Astrocyte (in vitro differentiated cells and primary cell): ENCODE measurements at regions not wholly inside any gene's neighbourhood (a gene's known extent, or its start where the extent isn't known, plus 50 kb on each side); places are given as distances from the start of the nearest gene placed in this dataset.

ENCODE experiments used
- DNase-seq: peaks from one replicate; pipeline ENCODE4 v3.0.0-alpha.2; 2010; ENCODE audit warnings: low read depth
- FAIRE-seq: peaks from 2 replicates; lab custom pipeline; 2011; peaks lifted over from hg19 to GRCh38; lab: Jason Lieb, UNC
- H2AFZ ChIP-seq: 2 replicates; pipeline ENCODE4 v1.6.0; 2012; ENCODE audit warnings: low read depth, low read length, inconsistent platforms
- H3K27ac ChIP-seq: 2 replicates; pipeline ENCODE4 v1.5.1; 2011; ENCODE audit warnings: low read depth, low read length, inconsistent platforms
- H3K27me3 ChIP-seq: 2 replicates; pipeline ENCODE4 v1.6.0; 2011; ENCODE audit warnings: low read length, inconsistent platforms; ENCODE audit not compliant: insufficient read depth
- H3K36me3 ChIP-seq: 2 replicates; pipeline ENCODE4 v1.5.1; 2011; ENCODE audit warnings: low read length, inconsistent platforms; ENCODE audit not compliant: insufficient read depth
- H3K4me1 ChIP-seq: 2 replicates; pipeline ENCODE4 v1.5.1; 2011; ENCODE audit warnings: low read length, inconsistent platforms; ENCODE audit not compliant: insufficient read depth
- H3K4me2 ChIP-seq: 2 replicates; pipeline ENCODE4 v1.6.0; 2012; ENCODE audit warnings: low read length, inconsistent platforms
- H3K4me3 ChIP-seq: 2 replicates; pipeline ENCODE4 v1.5.1; 2011; ENCODE audit warnings: low read depth, mild to moderate bottlenecking, low read length, inconsistent platforms; ENCODE audit not compliant: insufficient read depth
- H3K79me2 ChIP-seq: 2 replicates; pipeline ENCODE4 v1.6.0; 2012; ENCODE audit warnings: mild to moderate bottlenecking, low read length, inconsistent platforms; ENCODE audit not compliant: insufficient read depth
- H3K9ac ChIP-seq: 2 replicates; pipeline ENCODE4 v1.6.0; 2012; ENCODE audit warnings: mild to moderate bottlenecking, low read length, inconsistent platforms
- H3K9me3 ChIP-seq: 2 replicates; pipeline ENCODE4 v1.5.1; 2012; ENCODE audit warnings: low read depth, mild to moderate bottlenecking, low read length, inconsistent platforms; ENCODE audit not compliant: insufficient read depth
- H4K20me1 ChIP-seq: 2 replicates; pipeline ENCODE4 v1.6.0; 2012; ENCODE audit warnings: low read length, inconsistent platforms; ENCODE audit not compliant: insufficient read depth
- H3K27ac Mint-ChIP-seq: one replicate; pipeline ENCODE4 v1.8.0; 2021; ENCODE audit warnings: mild to moderate bottlenecking, mixed read lengths; ENCODE audit not compliant: unreplicated experiment
- H3K27me3 Mint-ChIP-seq: one replicate; pipeline ENCODE4 v1.8.0; 2021; ENCODE audit warnings: low read depth, mixed read lengths; ENCODE audit not compliant: unreplicated experiment
- H3K36me3 Mint-ChIP-seq: one replicate; pipeline ENCODE4 v1.8.0; 2021; ENCODE audit warnings: low read depth, mixed read lengths; ENCODE audit not compliant: unreplicated experiment
- H3K4me1 Mint-ChIP-seq: one replicate; pipeline ENCODE4 v1.8.0; 2021; ENCODE audit warnings: low read depth, mixed read lengths; ENCODE audit not compliant: unreplicated experiment
- H3K4me3 Mint-ChIP-seq: one replicate; pipeline ENCODE4 v1.8.0; 2021; ENCODE audit warnings: mild to moderate bottlenecking, moderate library complexity, mixed read lengths; ENCODE audit not compliant: unreplicated experiment
- H3K9me3 Mint-ChIP-seq: one replicate; pipeline ENCODE4 v1.8.0; 2021; ENCODE audit warnings: mild to moderate bottlenecking, mixed read lengths; ENCODE audit not compliant: unreplicated experiment
- EZH2 ChIP-seq: IDR thresholded peaks from 2 replicates; pipeline ENCODE4 v1.6.1; 2012; ENCODE audit warnings: mild to moderate bottlenecking, low read length, inconsistent platforms; ENCODE audit not compliant: insufficient read depth
- TF ChIP-seq, protein P1 (sequence below): IDR thresholded peaks from 2 replicates; pipeline ENCODE4 v1.5.1; 2011; ENCODE audit warnings: low read depth, mild to moderate bottlenecking, inconsistent platforms, low read length, moderate library complexity; ENCODE audit not compliant: insufficient read depth

DNA sequence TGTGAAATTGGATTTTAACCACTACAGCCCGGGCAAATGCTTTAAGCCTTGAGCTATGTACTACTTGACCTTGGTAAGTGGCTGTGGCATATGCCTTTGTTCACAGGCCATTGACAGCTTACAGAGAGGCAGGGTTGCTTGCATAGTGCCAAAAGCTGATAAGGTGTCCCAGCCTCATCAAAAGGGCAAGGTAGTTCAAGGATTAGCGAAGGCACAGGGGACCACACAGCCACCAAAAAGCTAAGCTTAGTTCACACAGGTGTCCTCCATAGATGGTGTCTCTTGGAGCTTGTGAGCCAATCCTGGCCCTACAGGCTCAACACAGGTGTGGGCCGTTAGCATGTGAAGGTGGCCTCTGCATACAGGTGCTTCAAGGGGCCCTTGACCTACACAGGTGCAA lies 86.8 kb downstream of the ZNF622 start:
- no peak overlapping the region for H3K4me2 ChIP-seq
- no peak for FAIRE-seq
- no peaks in the 10 kb centered on the region for H3K36me3 Mint-ChIP-seq
- TF ChIP-seq, protein P1, sequence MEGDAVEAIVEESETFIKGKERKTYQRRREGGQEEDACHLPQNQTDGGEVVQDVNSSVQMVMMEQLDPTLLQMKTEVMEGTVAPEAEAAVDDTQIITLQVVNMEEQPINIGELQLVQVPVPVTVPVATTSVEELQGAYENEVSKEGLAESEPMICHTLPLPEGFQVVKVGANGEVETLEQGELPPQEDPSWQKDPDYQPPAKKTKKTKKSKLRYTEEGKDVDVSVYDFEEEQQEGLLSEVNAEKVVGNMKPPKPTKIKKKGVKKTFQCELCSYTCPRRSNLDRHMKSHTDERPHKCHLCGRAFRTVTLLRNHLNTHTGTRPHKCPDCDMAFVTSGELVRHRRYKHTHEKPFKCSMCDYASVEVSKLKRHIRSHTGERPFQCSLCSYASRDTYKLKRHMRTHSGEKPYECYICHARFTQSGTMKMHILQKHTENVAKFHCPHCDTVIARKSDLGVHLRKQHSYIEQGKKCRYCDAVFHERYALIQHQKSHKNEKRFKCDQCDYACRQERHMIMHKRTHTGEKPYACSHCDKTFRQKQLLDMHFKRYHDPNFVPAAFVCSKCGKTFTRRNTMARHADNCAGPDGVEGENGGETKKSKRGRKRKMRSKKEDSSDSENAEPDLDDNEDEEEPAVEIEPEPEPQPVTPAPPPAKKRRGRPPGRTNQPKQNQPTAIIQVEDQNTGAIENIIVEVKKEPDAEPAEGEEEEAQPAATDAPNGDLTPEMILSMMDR, result no peak
- TF ChIP-seq EZH2, result no peak
- no peaks in the 10 kb centered on the region for H3K27me3 ChIP-seq
- H3K4me3 Mint-ChIP-seq, result no peak overlapping the region
- peaks cover 6% of the 10 kb centered on the region for H3K27me3 Mint-ChIP-seq
- no peak for DNase-seq
- no peak overlapping the region for H3K9ac ChIP-seq
- H3K9me3 ChIP-seq, result peaks cover 3% of the 10 kb centered on the region
- H3K4me3 ChIP-seq, result no peak overlapping the region
- H3K4me1 ChIP-seq, result no peaks in the 10 kb centered on the region
- no peak overlapping the region for H3K27ac Mint-ChIP-seq
- no peaks in the 10 kb centered on the region for H3K4me1 Mint-ChIP-seq
- no peaks in the 10 kb centered on the region for H4K20me1 ChIP-seq
- no peaks in the 10 kb centered on the region for H3K36me3 ChIP-seq
- no peaks in the 10 kb centered on the region for H3K79me2 ChIP-seq
- no peak overlapping the region for H3K27ac ChIP-seq
- no peak overlapping the region for H2AFZ ChIP-seq
- H3K9me3 Mint-ChIP-seq, result no peaks in the 10 kb centered on the region

DNA sequence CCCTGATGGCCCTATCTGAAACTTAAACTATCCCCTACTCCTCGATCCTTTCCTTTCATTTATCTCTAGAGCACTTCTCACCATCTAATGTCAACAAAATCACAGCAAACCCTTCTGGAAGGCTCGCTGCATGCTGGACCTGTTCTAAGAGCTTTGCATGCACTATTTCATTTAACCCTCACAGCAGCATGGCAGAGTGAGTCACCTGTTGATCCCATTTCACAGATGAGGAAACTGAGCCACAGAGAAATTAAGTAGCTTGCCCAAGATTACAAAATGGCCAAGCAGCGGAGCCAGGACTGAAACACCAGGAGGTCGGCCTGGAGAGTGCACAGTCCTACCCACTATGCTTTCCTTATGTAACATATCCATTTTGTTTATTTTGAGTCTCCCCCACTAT lies 93.1 kb downstream of the ZNF622 start:
- FAIRE-seq (no peak), DNase-seq (no peak)
- H3K27ac Mint-ChIP-seq, result no peak overlapping the region
- H3K27me3 ChIP-seq, result no peaks in the 10 kb centered on the region
- no peaks in the 10 kb centered on the region for H3K79me2 ChIP-seq
- no peak overlapping the region for H3K4me3 Mint-ChIP-seq
- no peak overlapping the region for H2AFZ ChIP-seq
- H3K9me3 ChIP-seq, result no peaks in the 10 kb centered on the region
- no peaks in the 10 kb centered on the region for H3K36me3 ChIP-seq
- H3K4me1 ChIP-seq, result no peaks in the 10 kb centered on the region
- no peaks in the 10 kb centered on the region for H3K9me3 Mint-ChIP-seq
- TF ChIP-seq, protein P1, result no peak
- H3K36me3 Mint-ChIP-seq, result no peaks in the 10 kb centered on the region
- no peak overlapping the region for H3K4me3 ChIP-seq
- H3K27ac ChIP-seq, result no peak overlapping the region
- no peaks in the 10 kb centered on the region for H3K4me1 Mint-ChIP-seq
- no peak overlapping the region for H3K4me2 ChIP-seq
- peaks cover 10% of the 10 kb centered on the region for H3K27me3 Mint-ChIP-seq
- no peaks in the 10 kb centered on the region for H4K20me1 ChIP-seq
- no peak overlapping the region for H3K9ac ChIP-seq

DNA sequence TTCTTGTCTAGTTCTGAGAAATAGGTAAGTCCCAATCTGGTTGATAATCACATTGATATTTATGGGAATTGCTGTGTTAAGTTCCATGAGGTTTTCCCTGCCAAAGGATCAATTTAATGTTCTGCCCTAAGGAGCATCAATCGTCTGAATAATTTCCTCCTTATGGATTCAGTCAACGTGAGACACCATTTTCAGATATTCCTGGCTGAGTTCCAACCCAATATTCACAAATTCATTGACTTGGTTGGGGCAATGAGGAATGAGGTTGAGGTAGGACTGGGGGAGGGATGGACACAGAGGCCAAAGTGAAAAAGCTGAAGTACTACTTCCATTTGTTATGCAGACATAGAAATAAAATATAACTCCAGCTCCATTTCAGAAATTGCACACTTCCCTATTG lies 99.1 kb downstream of the ZNF622 start:
- no peaks in the 10 kb centered on the region for H3K4me1 Mint-ChIP-seq

More for the DNA sequence above, 99.1 kb downstream of the ZNF622 start:
- Histone ChIP-seq H3K4me3 (no peak overlapping the region), H4K20me1 (no peaks in the 10 kb centered on the region), H2AFZ (no peak overlapping the region), H3K9me3 (no peaks in the 10 kb centered on the region), H3K4me2 (no peak overlapping the region), H3K27ac (no peak overlapping the region), H3K79me2 (no peaks in the 10 kb centered on the region), H3K27me3 (no peaks in the 10 kb centered on the region), H3K9ac (no peak overlapping the region), H3K36me3 (no peaks in the 10 kb centered on the region), H3K4me1 (no peaks in the 10 kb centered on the region)
- FAIRE-seq (no peak), DNase-seq (no peak)
- Mint-ChIP-seq H3K4me3 (no peak overlapping the region), H3K36me3 (no peaks in the 10 kb centered on the region), H3K9me3 (peaks cover 4% of the 10 kb centered on the region), H3K27ac (no peak overlapping the region), H3K27me3 (peaks cover 5% of the 10 kb centered on the region)
- TF ChIP-seq EZH2, result no peak
- TF ChIP-seq, protein P1, result no peak
